Neural progenitor cell (in vitro differentiated cells): ENCODE measurements at regions not wholly inside any gene's neighbourhood (a gene's known extent, or its start where the extent isn't known, plus 50 kb on each side); places are given as distances from the start of the nearest gene placed in this dataset.

ENCODE experiments used
- DNase-seq: peaks from one replicate; pipeline ENCODE4 v3.0.0-alpha.2; 2016; ENCODE audit warnings: low spot score
- H2AFZ ChIP-seq: fragments of 200-600 bp; sonication (generic); replicated peaks from 2 replicates; pipeline ENCODE4 v1.6.1; 2016; ENCODE audit warnings: antibody characterized with exemption
- H3F3A ChIP-seq: fragments of 200-600 bp; sonication (generic); 2 replicates; pipeline ENCODE4 v1.6.1; 2016; ENCODE audit warnings: antibody characterized with exemption, low read depth
- H3K27ac ChIP-seq: fragments of 200-600 bp; sonication (generic); 2 replicates; pipeline ENCODE4 v1.5.1; 2016; ENCODE audit warnings: mild to moderate bottlenecking
- H3K27me3 ChIP-seq: fragments of 200-600 bp; sonication (generic); 2 replicates; pipeline ENCODE4 v1.6.1; 2016; ENCODE audit warnings: mild to moderate bottlenecking, moderate library complexity
- H3K36me3 ChIP-seq: fragments of 200-600 bp; sonication (generic); 2 replicates; pipeline ENCODE4 v1.5.1; 2016
- H3K4me1 ChIP-seq: fragments of 200-600 bp; sonication (generic); 2 replicates; pipeline ENCODE4 v1.6.1; 2016; ENCODE audit warnings: mixed run types
- H3K4me2 ChIP-seq: fragments of 200-600 bp; sonication (generic); 2 replicates; pipeline ENCODE4 v1.6.1; 2016
- H3K4me3 ChIP-seq: fragments of 200-600 bp; sonication (generic); 2 replicates; pipeline ENCODE4 v1.5.1; 2016
- H3K79me2 ChIP-seq: fragments of 200-600 bp; sonication (generic); 2 replicates; pipeline ENCODE4 v1.6.1; 2016; ENCODE audit warnings: low read depth
- H3K9ac ChIP-seq: fragments of 200-600 bp; sonication (generic); 2 replicates; pipeline ENCODE4 v1.6.1; 2016
- H3K9me3 ChIP-seq: fragments of 200-600 bp; sonication (generic); 2 replicates; pipeline ENCODE4 v1.5.1; 2016; ENCODE audit warnings: low read depth
- H4K20me1 ChIP-seq: fragments of 200-600 bp; sonication (generic); 2 replicates; pipeline ENCODE4 v1.6.1; 2016; ENCODE audit warnings: low read depth
- H3K27ac Mint-ChIP-seq: 3 replicates; pipeline ENCODE4 v1.8.0; 2021; ENCODE audit warnings: mixed read lengths
- H3K27me3 Mint-ChIP-seq: 2 replicates; pipeline ENCODE4 v1.8.0; 2022; ENCODE audit warnings: low read depth, mild to moderate bottlenecking, inconsistent platforms, moderate library complexity, mixed read lengths; ENCODE audit not compliant: insufficient read depth
- H3K36me3 Mint-ChIP-seq: 3 replicates; pipeline ENCODE4 v1.8.0; 2021; ENCODE audit warnings: mixed read lengths
- H3K4me1 Mint-ChIP-seq: 3 replicates; pipeline ENCODE4 v1.8.0; 2021; ENCODE audit warnings: mixed read lengths
- H3K4me3 Mint-ChIP-seq: 3 replicates; pipeline ENCODE4 v1.8.0; 2021; ENCODE audit warnings: mild to moderate bottlenecking, moderate library complexity, mixed read lengths
- H3K9me3 Mint-ChIP-seq: 3 replicates; pipeline ENCODE4 v1.8.0; 2020; ENCODE audit warnings: mixed read lengths
- CTCF ChIP-seq: fragments of 200-600 bp; sonication (generic); IDR thresholded peaks from 2 replicates; pipeline ENCODE4 v1.5.1; 2017; ENCODE audit warnings: antibody characterized with exemption, mild to moderate bottlenecking
- EZH2 ChIP-seq: fragments of 200-600 bp; sonication (generic); IDR thresholded peaks from 2 replicates; pipeline ENCODE4 v1.6.1; 2017; ENCODE audit warnings: antibody characterized with exemption, mild to moderate bottlenecking, moderate library complexity
- EZH2phosphoT487 ChIP-seq: fragments of 200-600 bp; sonication (generic); IDR thresholded peaks from 2 replicates; pipeline ENCODE4 v1.6.1; 2017; ENCODE audit warnings: antibody characterized with exemption

GRCh38 chr16:35142809-35143192 is 1683.4 kb downstream of the TP53TG3F start:
- Histone ChIP-seq H4K20me1 (no peaks in the 10 kb centered on the region), H3K4me1 (no peaks in the 10 kb centered on the region), H3K27ac (no peak overlapping the region), H3K9ac (no peak overlapping the region), H3K9me3 (no peaks in the 10 kb centered on the region), H3K4me2 (no peak overlapping the region), H3K27me3 (no peaks in the 10 kb centered on the region), H3K36me3 (no peaks in the 10 kb centered on the region), H2AFZ (no peak overlapping the region), H3K4me3 (no peak overlapping the region), H3K79me2 (no peaks in the 10 kb centered on the region), H3F3A (no peaks in the 10 kb centered on the region)
- Mint-ChIP-seq H3K4me1 (no peaks in the 10 kb centered on the region), H3K27me3 (peaks cover 7% of the 10 kb centered on the region), H3K9me3 (peaks cover 55% of the 10 kb centered on the region), H3K4me3 (no peak overlapping the region), H3K36me3 (peaks cover 4% of the 10 kb centered on the region), H3K27ac (no peak overlapping the region)
- TF ChIP-seq EZH2, result no peak
- no peak for DNase-seq

GRCh38 chr16:35144212-35144932 is 1685.0 kb downstream of the TP53TG3F start:
- H2AFZ ChIP-seq, result no peak overlapping the region
- no peak overlapping the region for H3K4me2 ChIP-seq
- no peaks in the 10 kb centered on the region for H3K79me2 ChIP-seq
- DNase-seq, result no peak
- H3K27ac ChIP-seq, result no peak overlapping the region
- Mint-ChIP-seq H3K36me3 (peaks cover 4% of the 10 kb centered on the region), H3K4me1 (no peaks in the 10 kb centered on the region), H3K27ac (no peak overlapping the region), H3K9me3 (peaks cover 59% of the 10 kb centered on the region), H3K4me3 (no peak overlapping the region), H3K27me3 (peaks cover 9% of the 10 kb centered on the region)
- H3K4me3 ChIP-seq, result no peak overlapping the region
- H3F3A ChIP-seq, result no peaks in the 10 kb centered on the region
- TF ChIP-seq EZH2phosphoT487, result no peak
- no peak for TF ChIP-seq EZH2
- no peak for TF ChIP-seq CTCF
- no peaks in the 10 kb centered on the region for H4K20me1 ChIP-seq
- no peak overlapping the region for H3K9ac ChIP-seq
- no peaks in the 10 kb centered on the region for H3K36me3 ChIP-seq
- H3K9me3 ChIP-seq, result no peaks in the 10 kb centered on the region
- no peaks in the 10 kb centered on the region for H3K27me3 ChIP-seq
- no peaks in the 10 kb centered on the region for H3K4me1 ChIP-seq

GRCh38 chr16:35146031-35146710 is 1686.8 kb downstream of the TP53TG3F start:
- peaks cover 2% of the 10 kb centered on the region for H3K36me3 Mint-ChIP-seq
- H3K27ac Mint-ChIP-seq, result no peak overlapping the region
- TF ChIP-seq EZH2phosphoT487 (no peak), EZH2 (no peak), CTCF (no peak)
- Histone ChIP-seq H3K36me3 (no peaks in the 10 kb centered on the region), H3K9me3 (peaks cover 6% of the 10 kb centered on the region), H2AFZ (no peak overlapping the region), H3K4me1 (no peaks in the 10 kb centered on the region), H3K4me2 (no peak overlapping the region), H4K20me1 (no peaks in the 10 kb centered on the region), H3K27me3 (no peaks in the 10 kb centered on the region), H3F3A (no peaks in the 10 kb centered on the region), H3K9ac (no peak overlapping the region), H3K4me3 (no peak overlapping the region), H3K27ac (no peak overlapping the region), H3K79me2 (no peaks in the 10 kb centered on the region)
- H3K27me3 Mint-ChIP-seq, result peaks cover 7% of the 10 kb centered on the region
- no peak for DNase-seq
- peaks cover 60% of the 10 kb centered on the region for H3K9me3 Mint-ChIP-seq
- H3K4me3 Mint-ChIP-seq, result no peak overlapping the region
- no peaks in the 10 kb centered on the region for H3K4me1 Mint-ChIP-seq
